Mucosa of descending colon (tissue), 3 donors: ENCODE measurements at regions not wholly inside any gene's neighbourhood (a gene's known extent, or its start where the extent isn't known, plus 50 kb on each side); places are given as distances from the start of the nearest gene placed in this dataset.

ENCODE experiments used
- ATAC-seq: fragments of 200-7000 bp; cut with Tn5 transposase; one replicate; pipeline ENCODE4 v1.9.1; 2020; ENCODE audit warnings: mild to moderate bottlenecking, moderate library complexity
- DNase-seq, 3 donors: peaks; one replicate each; pipeline ENCODE4 v3.0.0-alpha.2; 2020
- H3K36me3 ChIP-seq: fragments of 200-600 bp; one replicate; pipeline ENCODE4 v1.8.0; 2021; ENCODE audit warnings: low read depth, mild to moderate bottlenecking
- H3K4me1 ChIP-seq: fragments of 200-600 bp; one replicate; pipeline ENCODE4 v1.8.0; 2021; ENCODE audit warnings: low read depth, mild to moderate bottlenecking
- H3K4me3 ChIP-seq: fragments of 200-600 bp; one replicate; pipeline ENCODE4 v1.8.0; 2021; ENCODE audit warnings: mild to moderate bottlenecking
- H3K9me3 ChIP-seq: fragments of 200-600 bp; one replicate; pipeline ENCODE4 v1.8.0; 2021; ENCODE audit warnings: mild to moderate bottlenecking
- CTCF ChIP-seq: fragments of 200-600 bp; IDR thresholded peaks from one replicate; pipeline ENCODE4 v1.8.0; 2022; ENCODE audit warnings: antibody characterized with exemption, mild to moderate bottlenecking
- intact Hi-C, 2 donors: fragments of 100-400 bp; cut with DNase I in 1 of 2; cut with micrococcal nuclease in 1 of 2; formaldehyde crosslinking; loops; one replicate each; pipeline versions ENCODE4 v1.11.0 to v1.11.1; 2022; cut with DNase I, micrococcal nuclease
- donor health status: DM: no; HTN: no; CAD: no; lungs with moderate emphysema.
- donor health status: DM: no; HTN: no; CAD: no.
- donor health status: DM: no; HTN: yes; CAD: no.

GRCh38 chr3:132838477-132838876 lies 116.3 kb upstream of the NPHP3 start:
- no peaks in the 10 kb centered on the region for H3K9me3 ChIP-seq
- no peak for TF ChIP-seq CTCF
- no peak for ATAC-seq
- H3K36me3 ChIP-seq: no peaks in the 10 kb centered on the region
- no peak for DNase-seq
- no peak overlapping the region for H3K4me3 ChIP-seq
- H3K4me1 ChIP-seq: no peaks in the 10 kb centered on the region
- intact Hi-C loops: no loop called here

- Histone ChIP-seq H3K4me1 (no peaks in the 10 kb centered on the region), H3K36me3 (no peaks in the 10 kb centered on the region), H3K4me3 (no peak overlapping the region), H3K9me3 (no peaks in the 10 kb centered on the region)
- no peak for TF ChIP-seq CTCF
- DNase-seq (no peak), ATAC-seq (no peak)
- intact Hi-C loops: no loop called here
These were observed 115.4 kb upstream of the NPHP3 start for GRCh38 chr3:132837615-132838014.

- H3K4me3 ChIP-seq: no peak overlapping the region
- DNase-seq (no peak), ATAC-seq (no peak)
- H3K9me3 ChIP-seq: no peaks in the 10 kb centered on the region
- intact Hi-C loops: no loop called here
- TF ChIP-seq CTCF: no peak
- no peaks in the 10 kb centered on the region for H3K36me3 ChIP-seq
- no peaks in the 10 kb centered on the region for H3K4me1 ChIP-seq
These were observed 112.1 kb upstream of the NPHP3 start for GRCh38 chr3:132834356-132834755.

GRCh38 chr3:132829101-132829500 lies 106.9 kb upstream of the NPHP3 start:
- DNase-seq (no peak), ATAC-seq (no peak)
- TF ChIP-seq CTCF: no peak
- Histone ChIP-seq H3K9me3 (no peaks in the 10 kb centered on the region), H3K4me1 (no peaks in the 10 kb centered on the region), H3K4me3 (no peak overlapping the region), H3K36me3 (no peaks in the 10 kb centered on the region)
- intact Hi-C loops: no loop called here

GRCh38 chr3:132822837-132823236 lies 100.6 kb upstream of the NPHP3 start:
- ATAC-seq (no peak), DNase-seq (no peak)
- H3K9me3 ChIP-seq: no peaks in the 10 kb centered on the region
- intact Hi-C loops: no loop called here
- H3K36me3 ChIP-seq: no peaks in the 10 kb centered on the region
- no peak overlapping the region for H3K4me3 ChIP-seq
- H3K4me1 ChIP-seq: no peaks in the 10 kb centered on the region
- TF ChIP-seq CTCF: no peak

GRCh38 chr3:132822266-132822665 lies 100.1 kb upstream of the NPHP3 start:
- intact Hi-C loops: no loop called here
- no peak for DNase-seq
- H3K4me3 ChIP-seq: no peak overlapping the region
- H3K36me3 ChIP-seq: no peaks in the 10 kb centered on the region
- ATAC-seq: no peak
- H3K4me1 ChIP-seq: no peaks in the 10 kb centered on the region
- no peaks in the 10 kb centered on the region for H3K9me3 ChIP-seq
- no peak for TF ChIP-seq CTCF
